ENCODE measurements at regions not wholly inside any gene's neighbourhood (a gene's known extent, or its start where the extent isn't known, plus 50 kb on each side); places are given as distances from the start of the nearest gene placed in this dataset.

GRCh38 chr6:44561060-44561623 is 173.6 kb downstream of the CDC5L start:
- no peaks in the 10 kb centered on the region for H3K36me3 Mint-ChIP-seq (ENCODE audit: low read depth)
- H3K27me3 Mint-ChIP-seq, result peaks cover 39% of the 10 kb centered on the region
- H3K9me3 Mint-ChIP-seq, result no peaks in the 10 kb centered on the region
- H3K4me1 Mint-ChIP-seq (ENCODE audit: low read depth), result peaks cover 11% of the 10 kb centered on the region
- DNase-seq, result no peak
- no peak overlapping the region for H3K27ac Mint-ChIP-seq
- H3K4me3 Mint-ChIP-seq, result no peak overlapping the region

DNA sequence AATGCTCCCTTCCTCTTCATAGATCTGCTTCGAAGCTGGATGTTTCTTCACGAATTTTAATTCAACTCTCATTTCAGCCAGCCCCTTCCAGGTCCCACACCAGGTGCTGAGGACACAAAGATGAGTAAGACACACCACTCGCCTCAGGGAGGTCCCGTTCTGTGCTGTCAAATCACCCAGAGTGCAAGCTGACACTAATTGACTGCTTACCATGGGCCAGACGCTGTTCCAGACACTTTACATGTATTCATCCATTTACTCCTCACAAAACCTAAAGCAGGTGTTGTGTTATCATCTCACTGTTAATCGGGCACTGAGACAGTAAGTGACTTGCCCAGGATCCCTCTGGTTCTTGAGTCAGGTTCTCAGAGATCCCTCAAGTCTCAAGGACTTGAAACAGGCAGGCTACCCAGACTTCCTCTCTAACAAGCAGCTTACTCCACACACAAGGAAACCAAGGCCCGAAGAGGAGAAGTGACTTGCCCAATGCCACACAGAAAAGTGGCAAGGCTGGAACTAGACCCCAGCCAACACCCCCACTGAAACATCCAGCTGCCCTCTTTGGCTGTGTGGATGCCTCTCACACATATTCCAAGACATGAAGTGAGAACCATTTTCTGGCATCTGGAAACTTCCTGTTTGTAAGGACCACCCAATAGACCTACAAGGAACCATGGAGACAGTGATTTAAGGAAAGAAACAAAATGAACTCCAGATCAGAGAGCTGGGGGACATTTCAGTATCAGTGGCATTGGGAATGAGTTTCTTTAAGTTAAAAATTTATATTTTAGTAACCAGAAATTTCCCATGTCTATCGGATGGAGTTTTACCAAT is 174.5 kb downstream of the CDC5L start:
- no peak for DNase-seq
- peaks cover 39% of the 10 kb centered on the region for H3K27me3 Mint-ChIP-seq
- H3K4me3 Mint-ChIP-seq, result no peak overlapping the region
- no peaks in the 10 kb centered on the region for H3K9me3 Mint-ChIP-seq
- H3K27ac Mint-ChIP-seq, result no peak overlapping the region
- H3K36me3 Mint-ChIP-seq (ENCODE audit: low read depth), result no peaks in the 10 kb centered on the region
- H3K4me1 Mint-ChIP-seq (ENCODE audit: low read depth), result peaks cover 11% of the 10 kb centered on the region

DNA sequence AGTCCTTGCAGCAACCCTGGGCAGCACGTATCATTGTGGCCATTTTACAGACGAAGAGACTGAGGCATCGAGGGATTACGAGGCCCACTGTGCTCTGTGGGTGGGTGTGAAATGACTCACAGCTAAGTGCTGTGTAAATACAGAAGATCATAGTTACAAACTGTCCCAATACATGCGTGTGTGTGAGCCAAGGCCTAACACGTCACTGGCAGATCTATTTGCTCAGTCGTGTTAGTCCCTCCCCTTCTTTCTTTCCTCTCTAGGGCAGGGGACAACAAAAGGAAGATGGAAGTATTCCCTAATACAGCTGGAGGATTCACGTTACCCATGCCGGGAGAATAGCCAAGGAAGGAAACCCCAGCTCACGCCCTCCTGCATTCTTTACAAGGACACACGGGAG is 175.9 kb downstream of the CDC5L start:
- peaks cover 37% of the 10 kb centered on the region for H3K27me3 Mint-ChIP-seq
- H3K9me3 Mint-ChIP-seq, result no peaks in the 10 kb centered on the region
- DNase-seq, result no peak
- H3K4me1 Mint-ChIP-seq (ENCODE audit: low read depth), result peaks cover 11% of the 10 kb centered on the region
- H3K4me3 Mint-ChIP-seq, result no peak overlapping the region
- no peak overlapping the region for H3K27ac Mint-ChIP-seq
- no peaks in the 10 kb centered on the region for H3K36me3 Mint-ChIP-seq (ENCODE audit: low read depth)

DNA sequence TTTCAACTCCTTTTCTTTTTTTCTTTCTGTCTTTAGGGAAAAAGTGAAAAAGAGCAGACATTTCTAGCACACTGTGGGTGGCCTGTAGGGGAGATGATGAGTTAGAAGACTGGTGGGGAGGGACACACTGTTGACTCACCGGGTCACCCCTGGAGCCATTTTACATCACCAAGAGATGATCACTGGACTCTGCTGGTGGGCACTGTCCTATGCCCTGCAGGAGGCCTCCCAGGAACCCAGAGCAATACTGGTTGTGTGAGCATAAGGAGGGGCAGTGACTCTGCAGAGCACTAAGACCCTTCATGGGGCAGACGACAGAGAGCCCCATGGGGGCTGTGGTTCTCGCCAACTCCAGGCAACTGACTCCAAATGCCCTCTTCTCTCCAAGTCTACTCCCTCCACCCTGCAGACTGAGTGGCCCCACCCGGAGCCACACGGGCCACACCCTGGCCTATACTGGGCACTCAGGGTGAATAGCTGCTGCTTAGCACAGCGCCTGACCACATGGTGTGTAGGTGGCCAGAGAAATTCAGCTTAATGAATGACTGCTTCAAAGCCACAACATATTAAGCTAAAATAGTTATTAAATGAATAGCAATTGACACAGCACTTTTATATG is 177.5 kb downstream of the CDC5L start:
- no peaks in the 10 kb centered on the region for H3K36me3 Mint-ChIP-seq (ENCODE audit: low read depth)
- H3K27ac Mint-ChIP-seq, result no peak overlapping the region
- H3K4me1 Mint-ChIP-seq (ENCODE audit: low read depth), result peaks cover 11% of the 10 kb centered on the region
- no peak for DNase-seq
- no peak overlapping the region for H3K4me3 Mint-ChIP-seq
- H3K27me3 Mint-ChIP-seq, result peaks cover 23% of the 10 kb centered on the region
- no peaks in the 10 kb centered on the region for H3K9me3 Mint-ChIP-seq

DNA sequence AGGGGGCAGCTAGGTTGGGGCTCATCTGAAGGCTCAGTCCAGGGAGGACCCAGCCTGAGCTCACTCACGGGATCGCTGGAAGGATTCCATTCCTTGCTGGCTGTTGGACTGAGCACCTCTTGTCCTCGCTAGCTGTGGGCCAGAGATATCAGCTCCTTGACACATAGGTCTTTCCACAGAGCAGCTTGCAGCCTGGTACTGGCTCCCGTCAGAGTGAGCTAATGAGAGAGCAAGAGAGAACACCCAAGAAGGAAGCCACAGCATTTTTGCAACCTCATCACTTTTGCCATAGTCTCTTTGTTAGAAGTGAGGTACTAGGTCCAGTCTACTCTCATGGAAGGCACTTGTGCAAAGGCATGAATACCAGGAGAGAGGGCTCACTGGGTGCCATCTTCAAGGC is 179.9 kb downstream of the CDC5L start:
- no peaks in the 10 kb centered on the region for H3K9me3 Mint-ChIP-seq
- H3K36me3 Mint-ChIP-seq (ENCODE audit: low read depth), result no peaks in the 10 kb centered on the region
- H3K27ac Mint-ChIP-seq, result no peak overlapping the region
- DNase-seq, result no peak
- no peak overlapping the region for H3K4me3 Mint-ChIP-seq
- H3K4me1 Mint-ChIP-seq (ENCODE audit: low read depth), result peaks cover 5% of the 10 kb centered on the region
- peaks cover 18% of the 10 kb centered on the region for H3K27me3 Mint-ChIP-seq

- Mint-ChIP-seq H3K4me3 (no peak overlapping the region), H3K9me3 (no peaks in the 10 kb centered on the region), H3K36me3 (ENCODE audit: low read depth) (no peaks in the 10 kb centered on the region), H3K4me1 (ENCODE audit: low read depth) (no peaks in the 10 kb centered on the region), H3K27me3 (peaks cover 12% of the 10 kb centered on the region), H3K27ac (no peak overlapping the region)
- no peak for DNase-seq
Measured at GRCh38 chr6:44569131-44569530, 181.6 kb downstream of the CDC5L start.

GRCh38 chr6:44569931-44570385 is 182.5 kb downstream of the CDC5L start:
- Mint-ChIP-seq H3K27me3 (peaks cover 12% of the 10 kb centered on the region), H3K36me3 (ENCODE audit: low read depth) (no peaks in the 10 kb centered on the region), H3K4me3 (no peak overlapping the region), H3K9me3 (no peaks in the 10 kb centered on the region), H3K4me1 (ENCODE audit: low read depth) (no peaks in the 10 kb centered on the region), H3K27ac (no peak overlapping the region)
- DNase-seq, result no peak

- Mint-ChIP-seq H3K27me3 (peaks cover 15% of the 10 kb centered on the region), H3K4me3 (no peak overlapping the region), H3K9me3 (no peaks in the 10 kb centered on the region), H3K36me3 (ENCODE audit: low read depth) (no peaks in the 10 kb centered on the region), H3K27ac (no peak overlapping the region), H3K4me1 (ENCODE audit: low read depth) (no peaks in the 10 kb centered on the region)
- DNase-seq, result no peak
Measured at GRCh38 chr6:44571510-44571909, 184.0 kb downstream of the CDC5L start.

DNA sequence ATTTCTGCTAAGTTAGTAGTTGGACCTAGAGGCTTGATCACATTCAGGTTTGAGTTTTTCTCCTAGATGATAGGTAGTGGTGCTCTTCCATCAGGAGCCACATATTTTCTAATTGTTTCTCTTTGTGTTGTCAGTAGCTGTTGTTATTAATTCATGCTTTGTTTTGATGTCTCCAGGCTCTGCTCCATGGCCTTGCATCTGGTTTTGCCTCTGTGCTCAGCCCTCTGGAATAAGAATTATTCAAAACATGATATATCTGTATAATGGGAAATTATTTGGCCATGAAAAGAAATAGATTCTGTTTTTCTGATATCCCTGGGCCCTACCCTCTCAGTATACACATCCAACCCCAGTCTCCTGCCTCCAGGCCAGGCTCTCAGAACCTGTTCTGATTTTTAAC is 184.8 kb downstream of the CDC5L start:
- H3K9me3 Mint-ChIP-seq, result no peaks in the 10 kb centered on the region
- H3K27ac Mint-ChIP-seq, result no peak overlapping the region
- DNase-seq, result no peak
- peaks cover 16% of the 10 kb centered on the region for H3K27me3 Mint-ChIP-seq
- no peak overlapping the region for H3K4me3 Mint-ChIP-seq
- H3K36me3 Mint-ChIP-seq (ENCODE audit: low read depth), result no peaks in the 10 kb centered on the region
- no peaks in the 10 kb centered on the region for H3K4me1 Mint-ChIP-seq (ENCODE audit: low read depth)

DNA sequence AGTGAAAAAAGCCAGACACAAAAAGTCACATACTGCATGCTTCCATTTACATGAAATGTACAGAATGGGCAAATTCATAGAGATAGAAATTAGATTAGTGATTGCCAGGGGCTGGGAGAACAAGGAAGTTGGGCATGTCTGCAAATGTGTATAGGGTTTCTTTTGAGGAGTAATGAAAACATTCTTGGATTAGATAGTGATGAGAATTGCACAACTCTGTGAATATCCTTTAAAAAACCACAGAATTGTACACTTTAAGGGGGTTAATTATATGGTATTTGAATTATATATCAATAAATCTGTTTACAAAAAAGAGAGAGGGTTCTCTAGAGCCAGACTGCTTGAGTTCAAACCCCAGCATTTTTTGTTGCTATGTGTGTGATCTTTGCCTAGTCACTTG is 188.1 kb downstream of the CDC5L start:
- Mint-ChIP-seq H3K27ac (no peak overlapping the region), H3K27me3 (peaks cover 23% of the 10 kb centered on the region), H3K4me1 (ENCODE audit: low read depth) (no peaks in the 10 kb centered on the region), H3K4me3 (no peak overlapping the region), H3K36me3 (ENCODE audit: low read depth) (no peaks in the 10 kb centered on the region), H3K9me3 (no peaks in the 10 kb centered on the region)
- DNase-seq, result no peak

GRCh38 chr6:44576132-44576631 is 188.7 kb downstream of the CDC5L start:
- no peak overlapping the region for H3K27ac Mint-ChIP-seq
- no peaks in the 10 kb centered on the region for H3K36me3 Mint-ChIP-seq (ENCODE audit: low read depth)
- H3K4me1 Mint-ChIP-seq (ENCODE audit: low read depth), result no peaks in the 10 kb centered on the region
- H3K9me3 Mint-ChIP-seq, result no peaks in the 10 kb centered on the region
- peaks cover 20% of the 10 kb centered on the region for H3K27me3 Mint-ChIP-seq
- H3K4me3 Mint-ChIP-seq, result no peak overlapping the region
- no peak for DNase-seq

DNA sequence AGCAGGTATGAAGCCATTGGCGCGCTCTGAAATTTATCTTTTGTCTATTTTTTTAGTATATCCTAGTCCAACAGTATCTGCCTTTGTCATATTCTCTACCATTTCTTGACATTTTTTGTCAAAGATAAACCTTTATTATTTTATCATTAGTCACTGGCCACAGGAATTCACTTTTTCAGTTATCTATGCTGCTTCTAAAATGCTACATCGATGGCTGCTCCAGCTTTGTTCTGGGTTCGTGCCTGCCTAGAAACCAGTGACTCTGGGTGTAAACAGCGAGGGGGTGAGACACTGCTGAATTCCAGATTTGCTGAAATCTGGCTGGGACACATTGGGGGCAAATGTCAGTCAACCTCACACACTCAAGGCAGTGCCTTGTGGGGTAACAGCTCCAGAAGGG is 193.4 kb downstream of the CDC5L start:
- no peaks in the 10 kb centered on the region for H3K36me3 Mint-ChIP-seq (ENCODE audit: low read depth)
- no peak overlapping the region for H3K4me3 Mint-ChIP-seq
- H3K27me3 Mint-ChIP-seq, result peaks cover 20% of the 10 kb centered on the region
- no peaks in the 10 kb centered on the region for H3K4me1 Mint-ChIP-seq (ENCODE audit: low read depth)
- no peak overlapping the region for H3K27ac Mint-ChIP-seq
- DNase-seq, result no peak
- H3K9me3 Mint-ChIP-seq, result peaks cover 18% of the 10 kb centered on the region

- no peak for DNase-seq
- Mint-ChIP-seq H3K27ac (no peak overlapping the region), H3K36me3 (ENCODE audit: low read depth) (no peaks in the 10 kb centered on the region), H3K4me1 (ENCODE audit: low read depth) (no peaks in the 10 kb centered on the region), H3K27me3 (peaks cover 17% of the 10 kb centered on the region), H3K9me3 (peaks cover 18% of the 10 kb centered on the region), H3K4me3 (no peak overlapping the region)
Measured at GRCh38 chr6:44582930-44583329, 195.4 kb downstream of the CDC5L start.

GRCh38 chr6:44590471-44590870 is 203.0 kb downstream of the CDC5L start:
- no peak overlapping the region for H3K4me3 Mint-ChIP-seq
- no peak for DNase-seq
- H3K9me3 Mint-ChIP-seq, result peaks cover 3% of the 10 kb centered on the region
- peaks cover 2% of the 10 kb centered on the region for H3K4me1 Mint-ChIP-seq (ENCODE audit: low read depth)
- no peaks in the 10 kb centered on the region for H3K36me3 Mint-ChIP-seq (ENCODE audit: low read depth)
- H3K27me3 Mint-ChIP-seq, result peaks cover 33% of the 10 kb centered on the region
- no peak overlapping the region for H3K27ac Mint-ChIP-seq

GRCh38 chr6:44593539-44593944 is 206.0 kb downstream of the CDC5L start:
- H3K4me3 Mint-ChIP-seq, result no peak overlapping the region
- H3K27me3 Mint-ChIP-seq, result peaks cover 22% of the 10 kb centered on the region
- peak; percentile 56 for DNase-seq
- peaks cover 2% of the 10 kb centered on the region for H3K4me1 Mint-ChIP-seq (ENCODE audit: low read depth)
- no peaks in the 10 kb centered on the region for H3K9me3 Mint-ChIP-seq
- H3K36me3 Mint-ChIP-seq (ENCODE audit: low read depth), result no peaks in the 10 kb centered on the region
- no peak overlapping the region for H3K27ac Mint-ChIP-seq

All from activated T-cell treated with anti-CD3 and anti-CD28 coated beads, Interleukin-2, amount 50 U/mL, for 24 hours (primary cell).